ENCODE measurements at regions not wholly inside any gene's neighbourhood (a gene's known extent, or its start where the extent isn't known, plus 50 kb on each side); places are given as distances from the start of the nearest gene placed in this dataset.

- ChIA-PET CTCF (ENCODE audit: low intra/inter-chr PET ratio) (no interaction called here), POLR2A (interaction anchor here (0.5 kb wide), 1 partner anchor 51 kb away, joined by 3 read pairs; no protein-coding TSS in a partner anchor)
- no TSS peak for BruUV-seq (replicated peaks)
- in situ Hi-C loops (cut with MboI): no loop called here
- DNase-seq (ENCODE audit: extremely low read depth in 1 of 4, low spot score in 3 of 4) (no peak), ATAC-seq (no peak), FAIRE-seq (no peak)
- Histone ChIP-seq H3K4me3 (no peak overlapping the region), H3K9ac (ENCODE audit: insufficient read depth in 1 of 2, low read depth in 2 of 2, low read length in 2 of 2) (no peak overlapping the region), H3K4me1 (replicated peaks in 1 of 2; ENCODE audit: control insufficient read depth in 2 of 2, insufficient read depth in 2 of 2, low read length in 2 of 2) (peaks cover 0 to 7% of the 10 kb centered on the region in 2 experiments; a peak in 1 of 5 replicates), H3K79me2 (ENCODE audit: control insufficient read depth, insufficient read depth, low read length) (no peaks in the 10 kb centered on the region), H3K27me3 (ENCODE audit: control insufficient read depth in 2 of 2, insufficient read depth in 2 of 2, low read length in 2 of 2) (peaks cover 51 to 73% of the 10 kb centered on the region in 2 experiments), H2AFZ (ENCODE audit: low read depth, low read length) (no peak overlapping the region), H3K27ac (ENCODE audit: extremely low read depth, low read depth, low read length) (no peak overlapping the region), H4K20me1 (replicated peaks; ENCODE audit: control insufficient read depth, insufficient read depth, low read length) (no peaks in the 10 kb centered on the region), H3K4me2 (ENCODE audit: insufficient read depth, low read length) (no peak overlapping the region), H3K9me1 (ENCODE audit: control insufficient read depth, insufficient read depth, low read length) (no peaks in the 10 kb centered on the region), H3K9me3 (replicated peaks; ENCODE audit: control insufficient read depth, insufficient read depth, low read depth, low read length) (peaks cover 3% of the 10 kb centered on the region; the same call in 1 of the 2 replicates), H3K36me3 (ENCODE audit: control insufficient read depth, insufficient read depth, low read length) (no peaks in the 10 kb centered on the region)
- 7% methylated on average over 30 of the region's 30 CpGs for WGBS (ENCODE audit: insufficient coverage, low coverage, missing lambda C conversion rate)
- intact Hi-C loops (cut with micrococcal nuclease): no loop called here
- TF ChIP-seq ZNF239 (CRISPR knock-in tag; IDR thresholded peaks at IDR 0.05): no peak
Measured at GRCh38 chr9:96050048-96050860, 174.8 kb downstream of the ERCC6L2 start.

GRCh38 chr9:96048956-96049831 lies 173.7 kb downstream of the ERCC6L2 start:
- Histone ChIP-seq H3K79me2 (ENCODE audit: control insufficient read depth, insufficient read depth, low read length) (no peaks in the 10 kb centered on the region), H3K36me3 (ENCODE audit: control insufficient read depth, insufficient read depth, low read length) (no peaks in the 10 kb centered on the region), H4K20me1 (replicated peaks; ENCODE audit: control insufficient read depth, insufficient read depth, low read length) (no peaks in the 10 kb centered on the region), H3K27ac (ENCODE audit: extremely low read depth, low read depth, low read length) (no peak overlapping the region), H3K4me2 (ENCODE audit: insufficient read depth, low read length) (no peak overlapping the region), H3K27me3 (ENCODE audit: control insufficient read depth in 2 of 2, insufficient read depth in 2 of 2, low read length in 2 of 2) (peaks cover 58 to 82% of the 10 kb centered on the region in 2 experiments), H3K4me1 (replicated peaks in 1 of 2; ENCODE audit: control insufficient read depth in 2 of 2, insufficient read depth in 2 of 2, low read length in 2 of 2) (peaks cover 0 to 7% of the 10 kb centered on the region in 2 experiments; a peak in 1 of 5 replicates), H3K9ac (ENCODE audit: insufficient read depth in 1 of 2, low read depth in 2 of 2, low read length in 2 of 2) (no peak overlapping the region), H2AFZ (ENCODE audit: low read depth, low read length) (no peak overlapping the region), H3K9me3 (replicated peaks; ENCODE audit: control insufficient read depth, insufficient read depth, low read depth, low read length) (peaks cover 1% of the 10 kb centered on the region; the same call in 1 of the 2 replicates), H3K9me1 (ENCODE audit: control insufficient read depth, insufficient read depth, low read length) (no peaks in the 10 kb centered on the region), H3K4me3 (no peak overlapping the region)
- ChIA-PET CTCF (ENCODE audit: low intra/inter-chr PET ratio) (interaction anchor here (0.6 kb wide), 2 partner anchors 36 to 99 kb away, joined by 3 to 6 read pairs; no protein-coding TSS in a partner anchor), POLR2A (interaction anchor here (0.6 to 1.0 kb wide), 2 partner anchors 20 to 71 kb away, joined by 3 to 4 read pairs; no protein-coding TSS in a partner anchor)
- ATAC-seq: no peak
- intact Hi-C loops (cut with micrococcal nuclease): no loop called here
- in situ Hi-C loops (cut with MboI): no loop called here
- no peak for DNase-seq (ENCODE audit: extremely low read depth in 1 of 4, low spot score in 3 of 4)
- FAIRE-seq: no peak
- WGBS (ENCODE audit: insufficient coverage, low coverage, missing lambda C conversion rate): 8% methylated on average over 39 of the region's 39 CpGs
- TF ChIP-seq SMAD4 (CRISPR knock-in tag; conservative IDR thresholded peaks at IDR 0.05) (no peak), HDAC6 (IDR thresholded peaks at IDR 0.05; ENCODE audit: low read depth, low read length) (no peak), ZNF217 (CRISPR knock-in tag; IDR thresholded peaks at IDR 0.05) (no peak)
- no TSS peak for BruUV-seq (replicated peaks)
